GM12878 (cell line): ENCODE measurements at regions not wholly inside any gene's neighbourhood (a gene's known extent, or its start where the extent isn't known, plus 50 kb on each side); places are given as distances from the start of the nearest gene placed in this dataset.

ENCODE experiments used
- CEBPZ ChIP-seq: fragments of 150-350 bp; IDR thresholded peaks from 2 replicates; pipeline ENCODE4 v1.6.1; 2016; ENCODE audit warnings: low read depth, low read length
- GABPA ChIP-seq: IDR thresholded peaks from 2 replicates; pipeline ENCODE4 v1.6.1; 2014; ENCODE audit warnings: antibody characterized with exemption, low read depth, mild to moderate bottlenecking, inconsistent platforms
- JUND ChIP-seq: IDR thresholded peaks from 2 replicates; pipeline ENCODE4 v1.6.1; 2012; ENCODE audit warnings: low read depth, mild to moderate bottlenecking, low read length, improper control_type of control experiment, moderate library complexity
- MTA2 ChIP-seq: fragments of 450-650 bp; IDR thresholded peaks from 2 replicates; pipeline ENCODE4 v1.6.1; 2016; ENCODE audit warnings: low read depth, mild to moderate bottlenecking, moderate library complexity
- NBN ChIP-seq: fragments of 450-650 bp; IDR thresholded peaks from 2 replicates; pipeline ENCODE4 v1.6.1; 2016
- NKRF ChIP-seq: fragments of 450-650 bp; conservative IDR thresholded peaks from 2 replicates; pipeline ENCODE4 v1.6.1; 2017; ENCODE audit warnings: mild to moderate bottlenecking, moderate library complexity
- NRF1 ChIP-seq: conservative IDR thresholded peaks from 2 replicates; pipeline ENCODE4 v1.6.1; 2011; ENCODE audit warnings: mild to moderate bottlenecking, low read depth, low read length, improper control_type of control experiment
- POLR2A ChIP-seq: IDR thresholded peaks from 2 replicates; pipeline ENCODE4 v1.6.1; 2011; ENCODE audit warnings: low read depth, mild to moderate bottlenecking, low read length
- RAD21 ChIP-seq: IDR thresholded peaks from 2 replicates; pipeline ENCODE4 v1.6.1; 2011; ENCODE audit warnings: mild to moderate bottlenecking, low read depth, low read length, moderate library complexity; ENCODE audit not compliant: insufficient read depth
- RFX5 ChIP-seq: IDR thresholded peaks from 2 replicates; pipeline ENCODE4 v1.6.1; 2011; ENCODE audit warnings: low read depth, low read length, improper control_type of control experiment
- SIN3A ChIP-seq: IDR thresholded peaks from 2 replicates; pipeline ENCODE4 v1.6.1; 2012; ENCODE audit warnings: low read depth, low read length, improper control_type of control experiment
- SKIL ChIP-seq: fragments of 450-650 bp; IDR thresholded peaks from 2 replicates; pipeline ENCODE4 v1.6.1; 2017; ENCODE audit warnings: mild to moderate bottlenecking, low read depth, inconsistent platforms; ENCODE audit not compliant: poor library complexity, severe bottlenecking
- SMARCA5 ChIP-seq: fragments of 450-650 bp; IDR thresholded peaks from 2 replicates; pipeline ENCODE4 v1.6.1; 2017; ENCODE audit warnings: mild to moderate bottlenecking
- USF1 ChIP-seq: IDR thresholded peaks from 2 replicates; pipeline ENCODE4 v1.6.1; 2011; ENCODE audit warnings: borderline replicate concordance, low read depth, mild to moderate bottlenecking, moderate library complexity, mixed read lengths, low read length; ENCODE audit not compliant: insufficient read depth; ENCODE audit errors: extremely low read length
- YY1 ChIP-seq: IDR thresholded peaks from 2 replicates; pipeline ENCODE4 v1.6.1; 2011; ENCODE audit warnings: low read depth, mild to moderate bottlenecking, low read length
- ZBTB4 ChIP-seq: fragments of 450-650 bp; formaldehyde crosslinking; IDR thresholded peaks from 2 replicates; pipeline ENCODE4 v1.4.0; 2022; ENCODE audit warnings: mild to moderate bottlenecking, moderate library complexity
- ZNF622 ChIP-seq: fragments of 450-650 bp; IDR thresholded peaks from 2 replicates; pipeline ENCODE4 v1.6.1; 2017; ENCODE audit warnings: mild to moderate bottlenecking, inconsistent platforms

- TF ChIP-seq SKIL (peak; percentile 46), RFX5 (no peak), ZBTB4 (CRISPR knock-in tag) (no peak), USF1 (peak; percentile 21), NKRF (no peak), RAD21 (no peak), JUND (no peak; the same call in 1 of the 2 replicates), CEBPZ (no peak), NBN (peak; percentile 63), SIN3A (no peak), MTA2 (peak; percentile 90), GABPA (no peak), SMARCA5 (no peak), ZNF622 (no peak), POLR2A (no peak), NRF1 (no peak), YY1 (no peak)
Observed at GRCh38 chr2:12116228-12116750, 369.9 kb downstream of the LPIN1 start (continued).
